Endothelial cell of umbilical vein (primary cell): ENCODE measurements at regions not wholly inside any gene's neighbourhood (a gene's known extent, or its start where the extent isn't known, plus 50 kb on each side); places are given as distances from the start of the nearest gene placed in this dataset.

Experiments used
- BruUV-seq: library from RNA; stranded (reverse); fragments of 400-500 nt; replicated peaks from 2 replicates; lab custom pipeline; 2021; lab: Mats Ljungman, UMichigan
- CTCF ChIA-PET: fragments of 300-600, 350-600 bp; sonication (Branson Sonifier 250); formaldehyde crosslinking; loops from one replicate; lab custom pipeline; 2021; ENCODE audit warnings: antibody characterized with exemption, inconsistent platforms; lab: Charles Lee
- POLR2A ChIA-PET: fragments of 300-600, 350-600 bp; sonication (Branson Sonifier 250); formaldehyde crosslinking; loops from one replicate; lab custom pipeline; 2021; ENCODE audit warnings: antibody characterized with exemption, inconsistent platforms; lab: Charles Lee
- DNase-seq: peaks from one replicate; pipeline ENCODE4 v3.0.0-alpha.2; 2011; ENCODE audit warnings: low read depth, low spot score
- FAIRE-seq: peaks from 2 replicates; lab custom pipeline; 2011; peaks lifted over from hg19 to GRCh38; lab: Jason Lieb, UNC
- H2AFZ ChIP-seq: 2 replicates; pipeline ENCODE4 v1.6.0; 2012; ENCODE audit warnings: low read depth, low read length, control low read depth, inconsistent platforms
- H3K27ac ChIP-seq: 2 replicates; pipeline ENCODE4 v1.5.1; 2011; ENCODE audit warnings: low read depth, mild to moderate bottlenecking, control low read depth, low read length, moderate library complexity; ENCODE audit not compliant: insufficient read depth
- H3K27me3 ChIP-seq, 2 experiments: 2 replicates each; pipeline versions ENCODE4 v1.6.0 to v1.6.1; 2011; ENCODE audit warnings: low read length in 2 of 2, mixed read lengths in 1 of 2; ENCODE audit not compliant: control insufficient read depth in 2 of 2, insufficient read depth in 2 of 2
- H3K36me3 ChIP-seq, 2 experiments: 2 replicates in 1 of 2; 3 replicates in 1 of 2; pipeline ENCODE4 v1.5.1; 2011; ENCODE audit warnings: low read length in 2 of 2, mild to moderate bottlenecking in 1 of 2, moderate library complexity in 1 of 2; ENCODE audit not compliant: control insufficient read depth in 2 of 2, insufficient read depth in 2 of 2; ENCODE audit errors: extremely low read depth in 1 of 2
- H3K4me1 ChIP-seq: 3 replicates; pipeline ENCODE4 v1.5.1; 2011; ENCODE audit warnings: mild to moderate bottlenecking, low read length; ENCODE audit not compliant: control insufficient read depth, insufficient read depth; ENCODE audit errors: extremely low read depth
- H3K4me2 ChIP-seq: 2 replicates; pipeline ENCODE4 v1.6.1; 2011; ENCODE audit warnings: low read length, control low read depth, mixed read lengths; ENCODE audit not compliant: insufficient read depth
- H3K4me3 ChIP-seq, 3 experiments: fragments of 200-600 bp in 1 of 3; sonication (generic), shearing (Covaris generic) in 1 of 3; replicated peaks in 1 of 3; 2 replicates each; pipeline ENCODE4 v1.5.1; 2011 to 2016; ENCODE audit warnings: control low read depth in 3 of 3, low read length in 3 of 3, mild to moderate bottlenecking in 2 of 3, inconsistent platforms in 1 of 3, low read depth in 1 of 3, moderate library complexity in 1 of 3; ENCODE audit not compliant: insufficient read depth in 1 of 3
- H3K79me2 ChIP-seq: 2 replicates; pipeline ENCODE4 v1.6.0; 2012; ENCODE audit warnings: low read length, inconsistent platforms; ENCODE audit not compliant: control insufficient read depth, insufficient read depth
- H3K9ac ChIP-seq: replicated peaks from 2 replicates; pipeline ENCODE3; 2011; ENCODE audit warnings: low read length, control low read depth; ENCODE audit not compliant: insufficient read depth; ENCODE audit errors: extremely low read depth
- H3K9me1 ChIP-seq: replicated peaks from 3 replicates; pipeline ENCODE4 v1.6.0; 2011; ENCODE audit warnings: mild to moderate bottlenecking, low read length; ENCODE audit not compliant: control insufficient read depth, insufficient read depth; ENCODE audit errors: extremely low read depth
- H3K9me3 ChIP-seq: replicated peaks from 2 replicates; pipeline ENCODE4 v1.5.1; 2012; ENCODE audit warnings: low read length, inconsistent platforms; ENCODE audit not compliant: control insufficient read depth, insufficient read depth
- H4K20me1 ChIP-seq: replicated peaks from 2 replicates; pipeline ENCODE3; 2011; ENCODE audit warnings: mild to moderate bottlenecking, low read length; ENCODE audit not compliant: control insufficient read depth, insufficient read depth; ENCODE audit errors: extremely low read depth
- CTCF ChIP-seq, 2 donors: IDR thresholded peaks; 1 replicate in 1 of 2; 2 replicates in 1 of 2; pipeline ENCODE4 v1.5.1; 2011; ENCODE audit warnings: low read length in 2 of 2, mild to moderate bottlenecking in 2 of 2, moderate library complexity in 2 of 2, control low read depth in 1 of 2, inconsistent platforms in 1 of 2, low read depth in 1 of 2; ENCODE audit not compliant: insufficient read depth in 1 of 2; ENCODE audit errors: extremely low read depth in 1 of 2
- EZH2 ChIP-seq: IDR thresholded peaks from 2 replicates; pipeline ENCODE4 v1.6.1; 2012; ENCODE audit warnings: borderline replicate concordance, low read depth, mild to moderate bottlenecking, moderate library complexity, low read length, inconsistent platforms; ENCODE audit not compliant: severe bottlenecking
- FOS ChIP-seq: IDR thresholded peaks from 2 replicates; pipeline ENCODE4 v1.6.1; 2011; ENCODE audit warnings: mild to moderate bottlenecking, low read length, moderate library complexity, borderline replicate concordance; ENCODE audit not compliant: insufficient read depth
- GATA2 ChIP-seq: IDR thresholded peaks from 2 replicates; pipeline ENCODE4 v1.7.0; 2011; ENCODE audit warnings: low read depth, mild to moderate bottlenecking, moderate library complexity, mixed read lengths, low read length; ENCODE audit not compliant: insufficient read length, insufficient read depth
- JUN ChIP-seq: IDR thresholded peaks from 2 replicates; pipeline ENCODE4 v1.6.1; 2011; ENCODE audit warnings: borderline replicate concordance, low read depth; ENCODE audit not compliant: insufficient read length, insufficient read depth
- MAX ChIP-seq: IDR thresholded peaks from 2 replicates; pipeline ENCODE4 v1.6.1; 2011; ENCODE audit not compliant: insufficient read depth, insufficient read length
- MYC ChIP-seq: IDR thresholded peaks from one replicate; pipeline ENCODE4 v1.6.1; 2011; ENCODE audit warnings: mild to moderate bottlenecking, low read depth, low read length
- POLR2A ChIP-seq: IDR thresholded peaks from 2 replicates; pipeline ENCODE4 v1.6.1; 2012; ENCODE audit warnings: low read depth, mild to moderate bottlenecking, control low read depth, low read length
- POLR2AphosphoS5 ChIP-seq: IDR thresholded peaks from 2 replicates; pipeline ENCODE4 v1.6.1; 2012; ENCODE audit warnings: low read depth, mild to moderate bottlenecking, control low read depth, low read length, moderate library complexity; ENCODE audit not compliant: insufficient read depth
- dilution Hi-C: fragments of 300-500 bp; cut with MboI; formaldehyde crosslinking; loops from one replicate; pipeline ENCODE4 v1.15.0; 2019; ENCODE audit warnings: low sequenced_read_pairs; ENCODE audit not compliant: extremely low pct_ligation_motif_present
- intact Hi-C: fragments of 100-400 bp; cut with micrococcal nuclease; formaldehyde crosslinking; loops from one replicate; pipeline ENCODE4 v1.10.0; 2022

GRCh38 chr16:73268366-73268993, 220.6 kb upstream of the ZFHX3 start:
- POLR2A ChIA-PET, result no interaction called here
- Histone ChIP-seq H3K9me3 (no peaks in the 10 kb centered on the region), H3K27me3 (no peaks in the 10 kb centered on the region), H3K27ac (no peak overlapping the region), H3K9me1 (no peaks in the 10 kb centered on the region), H2AFZ (no peak overlapping the region), H4K20me1 (no peaks in the 10 kb centered on the region), H3K4me2 (no peak overlapping the region), H3K4me1 (no peaks in the 10 kb centered on the region), H3K79me2 (no peaks in the 10 kb centered on the region), H3K9ac (no peak overlapping the region), H3K4me3 (no peak overlapping the region), H3K36me3 (no peaks in the 10 kb centered on the region)
- no TSS peak for BruUV-seq
- intact Hi-C loops (no loop called here), dilution Hi-C loops (no loop called here)
- CTCF ChIA-PET, result no interaction called here
- TF ChIP-seq POLR2A (no peak), CTCF (IDR thresholded peaks at IDR 0.05; ENCODE audit: extremely low read depth in 1 of 2, insufficient read depth in 1 of 2, low read depth in 1 of 2, low read length in 2 of 2) (peak in 1 of 2 donors; percentile 5)
- no peak for DNase-seq
- FAIRE-seq, result no peak

GRCh38 chr16:73265935-73266334, 218.0 kb upstream of the ZFHX3 start:
- Histone ChIP-seq H4K20me1 (no peaks in the 10 kb centered on the region), H3K4me3 (no peak overlapping the region), H3K79me2 (no peaks in the 10 kb centered on the region), H3K9ac (no peak overlapping the region), H3K9me3 (no peaks in the 10 kb centered on the region), H3K27me3 (no peaks in the 10 kb centered on the region), H3K36me3 (no peaks in the 10 kb centered on the region), H3K4me2 (no peak overlapping the region), H3K27ac (no peak overlapping the region), H3K4me1 (no peaks in the 10 kb centered on the region), H3K9me1 (no peaks in the 10 kb centered on the region), H2AFZ (no peak overlapping the region)
- POLR2A ChIA-PET, result no interaction called here
- dilution Hi-C loops (no loop called here), intact Hi-C loops (no loop called here)
- FAIRE-seq (no peak), DNase-seq (no peak)
- no peak for TF ChIP-seq MYC
- TF ChIP-seq GATA2, result no peak
- TF ChIP-seq MAX, result no peak
- TF ChIP-seq POLR2AphosphoS5, result no peak
- no peak for TF ChIP-seq CTCF (IDR thresholded peaks at IDR 0.05; ENCODE audit: extremely low read depth in 1 of 2, insufficient read depth in 1 of 2, low read depth in 1 of 2, low read length in 2 of 2)
- TF ChIP-seq POLR2A, result no peak
- no peak for TF ChIP-seq JUN
- TF ChIP-seq EZH2, result no peak
- no peak for TF ChIP-seq FOS
- BruUV-seq, result no TSS peak
- CTCF ChIA-PET, result no interaction called here
